Keratinocyte (primary cell): ENCODE measurements at regions not wholly inside any gene's neighbourhood (a gene's known extent, or its start where the extent isn't known, plus 50 kb on each side); places are given as distances from the start of the nearest gene placed in this dataset.

Experiments used
- DNase-seq: peaks from one replicate; pipeline ENCODE4 v3.0.0-alpha.2; 2011; ENCODE audit warnings: low read depth, missing footprints, low spot score
- FAIRE-seq: peaks from 2 replicates; lab custom pipeline; 2011; peaks lifted over from hg19 to GRCh38; lab: Jason Lieb, UNC
- H2AFZ ChIP-seq: 2 replicates; pipeline ENCODE4 v1.6.0; 2012; ENCODE audit warnings: low read length, control low read depth, inconsistent platforms; ENCODE audit not compliant: control insufficient read depth
- H3K27ac ChIP-seq: 2 replicates; pipeline ENCODE4 v1.5.1; 2011; ENCODE audit warnings: low read length; ENCODE audit not compliant: control insufficient read depth, insufficient read depth
- H3K27me3 ChIP-seq: 3 replicates; pipeline ENCODE4 v1.6.0; 2011; ENCODE audit warnings: low read length; ENCODE audit not compliant: control insufficient read depth, insufficient read depth; ENCODE audit errors: extremely low read depth
- H3K36me3 ChIP-seq, 2 experiments: 2 replicates in 1 of 2; 3 replicates in 1 of 2; pipeline ENCODE4 v1.5.1; 2011; ENCODE audit warnings: low read length in 2 of 2, mild to moderate bottlenecking in 1 of 2; ENCODE audit not compliant: control insufficient read depth in 2 of 2, insufficient read depth in 2 of 2; ENCODE audit errors: extremely low read depth in 1 of 2
- H3K4me1 ChIP-seq: 3 replicates; pipeline ENCODE4 v1.5.1; 2011; ENCODE audit warnings: low read length; ENCODE audit not compliant: control insufficient read depth, insufficient read depth; ENCODE audit errors: extremely low read depth
- H3K4me2 ChIP-seq: 3 replicates; pipeline ENCODE4 v1.6.0; 2011; ENCODE audit warnings: low read depth, low read length; ENCODE audit not compliant: control insufficient read depth, insufficient read depth; ENCODE audit errors: extremely low read depth
- H3K4me3 ChIP-seq, 3 experiments: fragments of 200-600 bp in 1 of 3; sonication (generic) in 1 of 3; 2 replicates in 2 of 3; 3 replicates in 1 of 3; pipeline ENCODE4 v1.5.1; 2011 to 2016; ENCODE audit warnings: low read length in 3 of 3, mild to moderate bottlenecking in 3 of 3, control low read depth in 2 of 3, inconsistent platforms in 1 of 3, low read depth in 1 of 3, mixed read lengths in 1 of 3, mixed run types in 1 of 3, moderate library complexity in 1 of 3; ENCODE audit not compliant: control insufficient read depth in 2 of 3, insufficient read depth in 2 of 3; ENCODE audit errors: extremely low read depth in 1 of 3
- H3K79me2 ChIP-seq: 2 replicates; pipeline ENCODE4 v1.6.0; 2012; ENCODE audit warnings: low read length; ENCODE audit not compliant: control insufficient read depth, insufficient read depth
- H3K9ac ChIP-seq: 3 replicates; pipeline ENCODE4 v1.6.0; 2011; ENCODE audit warnings: low read length; ENCODE audit not compliant: control insufficient read depth, insufficient read depth; ENCODE audit errors: extremely low read depth
- H3K9me1 ChIP-seq: 3 replicates; pipeline ENCODE4 v1.6.0; 2011; ENCODE audit warnings: low read length; ENCODE audit not compliant: control insufficient read depth, insufficient read depth; ENCODE audit errors: extremely low read depth
- H3K9me3 ChIP-seq: 2 replicates; pipeline ENCODE4 v1.5.1; 2012; ENCODE audit warnings: low read depth, low read length; ENCODE audit not compliant: control insufficient read depth
- H4K20me1 ChIP-seq: 3 replicates; pipeline ENCODE4 v1.6.0; 2011; ENCODE audit warnings: low read length; ENCODE audit not compliant: control insufficient read depth, insufficient read depth; ENCODE audit errors: extremely low read depth
- EZH2 ChIP-seq: IDR thresholded peaks from one replicate; pipeline ENCODE4 v1.6.1; 2012; ENCODE audit warnings: inconsistent platforms, mild to moderate bottlenecking, low read length, moderate library complexity
- dilution Hi-C: fragments of 300-500 bp; cut with MboI; formaldehyde crosslinking; loops from one replicate; pipeline ENCODE4 v1.7.0; 2020; ENCODE audit warnings: low sequenced_read_pairs; ENCODE audit not compliant: extremely low pct_ligation_motif_present
- TF ChIP-seq, protein P1 (sequence below), 3 experiments: IDR thresholded peaks in 1 of 3; conservative IDR thresholded peaks in 1 of 3; optimal IDR thresholded peaks in 1 of 3; 2 replicates in 2 of 3; 3 replicates in 1 of 3; pipeline versions ENCODE3 to v1.5.1; 2011; ENCODE audit warnings: low read length in 3 of 3, mild to moderate bottlenecking in 3 of 3, moderate library complexity in 2 of 3, control low read depth in 1 of 3, inconsistent platforms in 1 of 3; ENCODE audit not compliant: insufficient read depth in 2 of 3; ENCODE audit errors: extremely low read depth in 1 of 3

DNA sequence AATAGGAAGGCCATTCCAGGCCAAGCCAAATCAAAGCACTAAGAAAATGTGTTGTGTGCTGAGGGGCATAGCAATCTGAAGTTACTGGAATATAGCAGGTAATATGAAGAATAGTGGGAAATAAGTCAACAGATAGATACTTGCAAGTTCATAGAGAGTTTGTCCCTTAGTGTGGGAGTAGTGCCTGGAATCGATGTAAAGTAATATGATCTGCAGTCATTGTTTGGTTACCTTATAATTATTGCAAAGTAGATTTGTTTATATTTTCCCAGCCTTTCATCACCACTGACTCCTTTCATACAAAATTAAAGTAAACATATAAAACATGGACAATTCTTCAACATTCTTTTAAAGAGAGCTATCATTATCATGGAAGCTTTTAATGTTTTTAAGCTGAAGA is 420.9 kb upstream of the NECTIN3 start:
- Histone ChIP-seq H4K20me1 (no peaks in the 10 kb centered on the region), H2AFZ (no peak overlapping the region), H3K9ac (no peak overlapping the region), H3K4me1 (no peaks in the 10 kb centered on the region), H3K36me3 (no peaks in the 10 kb centered on the region), H3K9me1 (no peaks in the 10 kb centered on the region), H3K9me3 (no peaks in the 10 kb centered on the region), H3K27me3 (no peaks in the 10 kb centered on the region), H3K4me3 (no peak overlapping the region), H3K4me2 (no peak overlapping the region), H3K79me2 (no peaks in the 10 kb centered on the region), H3K27ac (no peak overlapping the region)
- no peak for TF ChIP-seq EZH2
- TF ChIP-seq, protein P1, sequence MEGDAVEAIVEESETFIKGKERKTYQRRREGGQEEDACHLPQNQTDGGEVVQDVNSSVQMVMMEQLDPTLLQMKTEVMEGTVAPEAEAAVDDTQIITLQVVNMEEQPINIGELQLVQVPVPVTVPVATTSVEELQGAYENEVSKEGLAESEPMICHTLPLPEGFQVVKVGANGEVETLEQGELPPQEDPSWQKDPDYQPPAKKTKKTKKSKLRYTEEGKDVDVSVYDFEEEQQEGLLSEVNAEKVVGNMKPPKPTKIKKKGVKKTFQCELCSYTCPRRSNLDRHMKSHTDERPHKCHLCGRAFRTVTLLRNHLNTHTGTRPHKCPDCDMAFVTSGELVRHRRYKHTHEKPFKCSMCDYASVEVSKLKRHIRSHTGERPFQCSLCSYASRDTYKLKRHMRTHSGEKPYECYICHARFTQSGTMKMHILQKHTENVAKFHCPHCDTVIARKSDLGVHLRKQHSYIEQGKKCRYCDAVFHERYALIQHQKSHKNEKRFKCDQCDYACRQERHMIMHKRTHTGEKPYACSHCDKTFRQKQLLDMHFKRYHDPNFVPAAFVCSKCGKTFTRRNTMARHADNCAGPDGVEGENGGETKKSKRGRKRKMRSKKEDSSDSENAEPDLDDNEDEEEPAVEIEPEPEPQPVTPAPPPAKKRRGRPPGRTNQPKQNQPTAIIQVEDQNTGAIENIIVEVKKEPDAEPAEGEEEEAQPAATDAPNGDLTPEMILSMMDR (optimal IDR thresholded peaks at IDR 0.05 in 1 of 3, IDR thresholded peaks at IDR 0.05 in 1 of 3, conservative IDR thresholded peaks at IDR 0.05 in 1 of 3; ENCODE audit: extremely low read depth in 1 of 3, insufficient read depth in 2 of 3, low read length in 3 of 3), result no peak
- dilution Hi-C loops, result no loop called here
- FAIRE-seq, result no peak
- no peak for DNase-seq

DNA sequence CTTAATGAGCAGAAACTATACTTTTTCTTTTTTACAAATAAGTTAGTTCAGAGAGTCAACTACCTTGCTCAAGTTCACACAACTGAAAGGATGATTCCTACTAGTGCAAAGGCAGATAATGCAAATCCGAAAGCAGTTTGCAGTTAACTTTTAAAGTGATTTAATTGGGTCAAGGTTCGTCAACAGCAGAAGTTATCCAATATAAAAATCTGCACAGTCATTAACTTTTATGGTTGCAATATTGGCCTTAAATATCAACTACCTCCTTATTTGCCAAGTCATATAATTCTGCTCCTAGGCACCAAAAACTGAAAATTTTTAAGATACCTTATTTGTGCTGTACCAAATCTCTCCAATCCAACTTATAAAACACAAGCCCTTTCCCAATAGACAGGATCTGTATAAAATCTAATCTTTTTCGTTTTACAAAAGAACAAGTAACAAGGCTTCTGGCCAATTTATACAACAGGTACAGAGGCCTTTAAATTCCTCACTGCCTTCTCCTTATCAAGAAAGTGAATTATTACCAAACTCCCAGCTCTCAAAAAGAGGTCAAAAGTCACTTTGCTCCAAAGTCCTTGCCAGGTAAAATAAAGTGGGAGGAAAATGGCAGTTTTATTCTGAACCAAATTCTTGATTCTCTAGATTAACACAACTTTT is 416.6 kb upstream of the NECTIN3 start:
- Histone ChIP-seq H3K79me2 (no peaks in the 10 kb centered on the region), H2AFZ (no peak overlapping the region), H3K36me3 (no peaks in the 10 kb centered on the region), H3K4me1 (no peaks in the 10 kb centered on the region), H3K27ac (no peak overlapping the region), H3K9ac (no peak overlapping the region), H3K9me1 (no peaks in the 10 kb centered on the region), H3K4me3 (no peak overlapping the region), H4K20me1 (no peaks in the 10 kb centered on the region), H3K27me3 (no peaks in the 10 kb centered on the region), H3K9me3 (no peaks in the 10 kb centered on the region), H3K4me2 (no peak overlapping the region)
- TF ChIP-seq, protein P1 (optimal IDR thresholded peaks at IDR 0.05 in 1 of 3, IDR thresholded peaks at IDR 0.05 in 1 of 3, conservative IDR thresholded peaks at IDR 0.05 in 1 of 3; ENCODE audit: extremely low read depth in 1 of 3, insufficient read depth in 2 of 3, low read length in 3 of 3), result no peak
- TF ChIP-seq EZH2, result no peak
- DNase-seq, result no peak
- dilution Hi-C loops, result no loop called here
- FAIRE-seq, result no peak
